HEK293T (cell line): ENCODE measurements at regions not wholly inside any gene's neighbourhood (a gene's known extent, or its start where the extent isn't known, plus 50 kb on each side); places are given as distances from the start of the nearest gene placed in this dataset.

Experiments used
- CTCF ChIA-PET: fragments of 350-600 bp; formaldehyde crosslinking; extraction: SDS; loops from one replicate; lab custom pipeline; 2021; ENCODE audit warnings: antibody characterized with exemption, inconsistent platforms; lab: Yijun Ruan, JAX
- POLR2A ChIA-PET: fragments of 350-600 bp; formaldehyde crosslinking; extraction: SDS; loops from one replicate; lab custom pipeline; 2020; ENCODE audit warnings: antibody characterized with exemption, inconsistent platforms; lab: Yijun Ruan, JAX
- DNase-seq: peaks from one replicate; pipeline ENCODE4 v3.0.0; 2012; ENCODE audit warnings: mixed read lengths; ENCODE audit errors: extremely low spot score
- ARNT ChIP-seq: fragments of 450-650 bp; IDR thresholded peaks from 2 replicates; pipeline ENCODE4 v1.6.1; 2017; ENCODE audit warnings: mild to moderate bottlenecking
- BHLHE40 ChIP-seq: fragments of 450-650 bp; IDR thresholded peaks from 2 replicates; pipeline ENCODE4 v1.6.1; 2016; ENCODE audit warnings: mild to moderate bottlenecking, moderate library complexity, borderline replicate concordance
- CTBP1 ChIP-seq: fragments of 450-650 bp; IDR thresholded peaks from 2 replicates; pipeline ENCODE4 v1.6.1; 2016; ENCODE audit warnings: borderline replicate concordance
- ELF4 ChIP-seq: fragments of 450-650 bp; IDR thresholded peaks from 2 replicates; pipeline ENCODE4 v1.6.1; 2017; ENCODE audit warnings: antibody characterized with exemption
- FOXA1 ChIP-seq: fragments of 450-650 bp; IDR thresholded peaks from 2 replicates; pipeline ENCODE4 v1.6.1; 2016; ENCODE audit warnings: mild to moderate bottlenecking
- FOXK2 ChIP-seq: fragments of 450-650 bp; IDR thresholded peaks from 2 replicates; pipeline ENCODE4 v1.6.1; 2016; ENCODE audit warnings: mild to moderate bottlenecking
- FOXM1 ChIP-seq: fragments of 450-650 bp; IDR thresholded peaks from 2 replicates; pipeline ENCODE4 v1.6.1; 2017; ENCODE audit warnings: mild to moderate bottlenecking, borderline replicate concordance
- HDGF ChIP-seq: fragments of 450-650 bp; IDR thresholded peaks from 2 replicates; pipeline ENCODE4 v1.6.1; 2017; ENCODE audit warnings: antibody characterized with exemption, borderline replicate concordance
- L3MBTL2 ChIP-seq: fragments of 450-650 bp; conservative IDR thresholded peaks from 2 replicates; pipeline ENCODE4 v1.6.1; 2016; ENCODE audit warnings: mild to moderate bottlenecking
- LEF1 ChIP-seq: fragments of 450-650 bp; IDR thresholded peaks from 2 replicates; pipeline ENCODE4 v1.6.1; 2017; ENCODE audit warnings: mild to moderate bottlenecking, borderline replicate concordance
- NFRKB ChIP-seq: fragments of 450-650 bp; IDR thresholded peaks from 2 replicates; pipeline ENCODE4 v1.6.1; 2016; ENCODE audit warnings: mild to moderate bottlenecking, moderate library complexity
- PKNOX1 ChIP-seq: fragments of 450-650 bp; IDR thresholded peaks from 2 replicates; pipeline ENCODE4 v1.6.1; 2016
- SP1 ChIP-seq: fragments of 450-650 bp; IDR thresholded peaks from 2 replicates; pipeline ENCODE4 v1.6.1; 2017
- SUZ12 ChIP-seq: fragments of 450-650 bp; IDR thresholded peaks from 2 replicates; pipeline ENCODE4 v1.6.1; 2016; ENCODE audit warnings: mild to moderate bottlenecking
- TARDBP ChIP-seq: fragments of 450-650 bp; IDR thresholded peaks from 2 replicates; pipeline ENCODE4 v1.6.1; 2016
- ZNF384 ChIP-seq: fragments of 450-650 bp; IDR thresholded peaks from 2 replicates; pipeline ENCODE4 v1.6.1; 2016

- ChIA-PET POLR2A (no interaction called here), CTCF (interaction anchor here (0.8 kb wide), 1 partner anchor 150 kb away, joined by 3 read pairs; no protein-coding TSS in a partner anchor)
- DNase-seq: peak; percentile 20
- TF ChIP-seq SUZ12 (no peak), LEF1 (no peak), SP1 (no peak), ARNT (no peak), HDGF (no peak), ZNF384 (no peak), FOXK2 (no peak), TARDBP (no peak), L3MBTL2 (no peak), BHLHE40 (no peak), ELF4 (no peak), CTBP1 (no peak), NFRKB (no peak), PKNOX1 (no peak), FOXA1 (no peak)
Observed at GRCh38 chr16:86723689-86724088, 145.3 kb downstream of the FOXL1 start.

GRCh38 chr16:86725401-86725800, 147.1 kb downstream of the FOXL1 start:
- CTCF ChIA-PET: no interaction called here
- POLR2A ChIA-PET: no interaction called here
- DNase-seq: no peak
- TF ChIP-seq NFRKB (no peak), ZNF384 (no peak), FOXK2 (no peak), ARNT (no peak), CTBP1 (no peak), SUZ12 (no peak), ELF4 (no peak), SP1 (no peak), BHLHE40 (no peak), PKNOX1 (no peak), FOXA1 (no peak), L3MBTL2 (no peak), TARDBP (no peak), FOXM1 (no peak), LEF1 (no peak), HDGF (no peak)

- no peak for TF ChIP-seq ZNF384
- no peak for TF ChIP-seq FOXK2
- TF ChIP-seq LEF1: no peak
- no peak for TF ChIP-seq HDGF
- TF ChIP-seq BHLHE40: no peak
- TF ChIP-seq SP1: no peak
- TF ChIP-seq L3MBTL2: no peak
- no peak for TF ChIP-seq ELF4
- TF ChIP-seq CTBP1: no peak
- no peak for TF ChIP-seq NFRKB
- TF ChIP-seq TARDBP: no peak
- TF ChIP-seq SUZ12: no peak
- no peak for TF ChIP-seq FOXM1
- no peak for TF ChIP-seq ARNT
- TF ChIP-seq PKNOX1: no peak
- no peak for TF ChIP-seq FOXA1
- DNase-seq: no peak
- POLR2A ChIA-PET: no interaction called here
- CTCF ChIA-PET: no interaction called here
Observed at GRCh38 chr16:86726340-86726739, 148.0 kb downstream of the FOXL1 start.

- TF ChIP-seq ZNF384 (no peak), SUZ12 (no peak), CTBP1 (no peak)
- POLR2A ChIA-PET: interaction anchor here (1.5 kb wide), 1 partner anchor 13 kb away, joined by 3 read pairs; no protein-coding TSS in a partner anchor
- CTCF ChIA-PET: no interaction called here
- DNase-seq: no peak
Observed at GRCh38 chr16:86727131-86727530, 148.8 kb downstream of the FOXL1 start.

- TF ChIP-seq FOXA1 (no peak), SUZ12 (no peak), ARNT (no peak), SP1 (no peak)
- CTCF ChIA-PET: no interaction called here
- POLR2A ChIA-PET: interaction anchor here (1.5 kb wide), 1 partner anchor 12 kb away, joined by 3 read pairs; no protein-coding TSS in a partner anchor
- no peak for DNase-seq
Observed at GRCh38 chr16:86727632-86728031, 149.3 kb downstream of the FOXL1 start.

GRCh38 chr16:86729686-86730085, 151.3 kb downstream of the FOXL1 start:
- TF ChIP-seq SUZ12 (no peak), FOXA1 (no peak), TARDBP (no peak), ELF4 (no peak), PKNOX1 (no peak), FOXM1 (no peak), FOXK2 (no peak), L3MBTL2 (no peak), BHLHE40 (no peak)
- POLR2A ChIA-PET: interaction anchor here (0.6 to 0.7 kb wide), 2 partner anchors 12 to 783 kb away, joined by 3 to 4 read pairs; no protein-coding TSS in a partner anchor
- CTCF ChIA-PET: no interaction called here
- no peak for DNase-seq
